Natural killer cell (primary cell): ENCODE measurements at regions not wholly inside any gene's neighbourhood (a gene's known extent, or its start where the extent isn't known, plus 50 kb on each side); places are given as distances from the start of the nearest gene placed in this dataset.

Source experiments
- ATAC-seq, 3 donors: fragments of 150-1000 bp in 2 of 3; fragments of 200-7000 bp in 1 of 3; cut with Tn5 transposase; 1 replicate in 1 of 3; 2 replicates in 2 of 3; pipeline ENCODE4 v1.10.0; 2021; ENCODE audit warnings: mild to moderate bottlenecking in 2 of 3, moderate library complexity in 2 of 3
- DNase-seq, 2 donors: peaks; one replicate each; pipeline versions ENCODE4 v3.0.0 to v3.0.0-alpha.2; 2013 to 2021; ENCODE audit warnings: mixed read lengths in 1 of 2
- H3K27ac ChIP-seq: one replicate; pipeline ENCODE4 v1.5.1; 2013; ENCODE audit warnings: mild to moderate bottlenecking, low read length
- H3K27me3 ChIP-seq: one replicate; pipeline ENCODE4 v1.6.1; 2013; ENCODE audit warnings: low read length; ENCODE audit not compliant: control insufficient read depth, insufficient read depth
- H3K36me3 ChIP-seq: one replicate; pipeline ENCODE4 v1.6.1; 2013; ENCODE audit warnings: low read length; ENCODE audit not compliant: control insufficient read depth, insufficient read depth
- H3K4me1 ChIP-seq: one replicate; pipeline ENCODE4 v1.6.1; 2013; ENCODE audit warnings: low read length; ENCODE audit not compliant: control insufficient read depth, insufficient read depth
- H3K4me3 ChIP-seq: one replicate; pipeline ENCODE4 v1.5.1; 2013; ENCODE audit warnings: low read length
- H3K9me3 ChIP-seq: one replicate; pipeline ENCODE4 v1.6.1; 2013; ENCODE audit warnings: low read length; ENCODE audit not compliant: control insufficient read depth, insufficient read depth
- H3K27ac Mint-ChIP-seq, 2 donors: one replicate each; pipeline ENCODE4 v1.8.0; 2022; ENCODE audit warnings: mild to moderate bottlenecking in 2 of 2, mixed read lengths in 2 of 2, moderate library complexity in 1 of 2
- H3K27me3 Mint-ChIP-seq, 2 donors: one replicate each; pipeline ENCODE4 v1.8.0; 2022; ENCODE audit warnings: low read depth in 2 of 2, mixed read lengths in 2 of 2
- H3K36me3 Mint-ChIP-seq: one replicate; pipeline ENCODE4 v1.8.0; 2022; ENCODE audit warnings: mixed read lengths
- H3K4me1 Mint-ChIP-seq, 2 donors: one replicate each; pipeline ENCODE4 v1.8.0; 2022; ENCODE audit warnings: mixed read lengths in 2 of 2
- H3K4me3 Mint-ChIP-seq: one replicate; pipeline ENCODE4 v1.8.0; 2022; ENCODE audit warnings: mild to moderate bottlenecking, moderate library complexity, mixed read lengths
- H3K9me3 Mint-ChIP-seq, 2 donors: one replicate each; pipeline ENCODE4 v1.8.0; 2022; ENCODE audit warnings: mixed read lengths in 2 of 2
- CTCF ChIP-seq: fragments of 200-600 bp; IDR thresholded peaks from one replicate; pipeline ENCODE4 v1.8.0; 2022; ENCODE audit warnings: antibody characterized with exemption
- WGBS: methylation state at CpG from one replicate; pipeline ENCODE4 v1.1.7; 2013; ENCODE audit warnings: missing lambda C conversion rate; ENCODE audit not compliant: insufficient coverage; 5-methylcytosine and 5-hydroxymethylcytosine counted together
- intact Hi-C: fragments of 100-400 bp; cut with micrococcal nuclease; formaldehyde crosslinking; loops from one replicate; pipeline ENCODE4 v1.14.2; 2022

GRCh38 chr4:162523171-162523570, 359.4 kb upstream of the FSTL5 start:
- Mint-ChIP-seq H3K9me3 (peaks cover 6 to 10% of the 10 kb centered on the region in 2 donors), H3K27me3 (no peaks in the 10 kb centered on the region), H3K27ac (no peak overlapping the region), H3K4me3 (no peak overlapping the region), H3K36me3 (no peaks in the 10 kb centered on the region), H3K4me1 (no peaks in the 10 kb centered on the region)
- WGBS = 92% methylated on average over 4 of the region's 4 CpGs
- no peaks in the 10 kb centered on the region for H3K4me1 ChIP-seq
- TF ChIP-seq CTCF = no peak
- H3K27ac ChIP-seq = no peak overlapping the region
- no peaks in the 10 kb centered on the region for H3K9me3 ChIP-seq
- ATAC-seq (no peak), DNase-seq (no peak)
- H3K27me3 ChIP-seq = no peaks in the 10 kb centered on the region
- no peak overlapping the region for H3K4me3 ChIP-seq
- H3K36me3 ChIP-seq = no peaks in the 10 kb centered on the region
- intact Hi-C loops = no loop called here

GRCh38 chr4:162522724-162523123, 358.9 kb upstream of the FSTL5 start:
- no peaks in the 10 kb centered on the region for H3K36me3 ChIP-seq
- Mint-ChIP-seq H3K27ac (no peak overlapping the region), H3K9me3 (peaks cover 6 to 10% of the 10 kb centered on the region in 2 donors), H3K27me3 (no peaks in the 10 kb centered on the region), H3K4me3 (no peak overlapping the region), H3K4me1 (no peaks in the 10 kb centered on the region), H3K36me3 (no peaks in the 10 kb centered on the region)
- ATAC-seq (no peak), DNase-seq (no peak)
- H3K4me1 ChIP-seq = no peaks in the 10 kb centered on the region
- H3K9me3 ChIP-seq = no peaks in the 10 kb centered on the region
- no peak overlapping the region for H3K4me3 ChIP-seq
- intact Hi-C loops = no loop called here
- H3K27me3 ChIP-seq = no peaks in the 10 kb centered on the region
- TF ChIP-seq CTCF = no peak
- no peak overlapping the region for H3K27ac ChIP-seq
- WGBS = no CpG with 5 or more reads among the region's 1 CpG

GRCh38 chr4:162510937-162511336, 347.1 kb upstream of the FSTL5 start:
- H3K27me3 Mint-ChIP-seq = no peaks in the 10 kb centered on the region
- peaks cover 0 to 2% of the 10 kb centered on the region in 2 donors for H3K9me3 Mint-ChIP-seq
- no peak overlapping the region for H3K27ac ChIP-seq
- no peaks in the 10 kb centered on the region for H3K36me3 Mint-ChIP-seq
- H3K4me3 ChIP-seq = no peak overlapping the region
- WGBS = 96% methylated on average over 3 of the region's 3 CpGs
- intact Hi-C loops = no loop called here
- ATAC-seq (no peak), DNase-seq (no peak)
- TF ChIP-seq CTCF = no peak
- no peak overlapping the region for H3K27ac Mint-ChIP-seq
- no peaks in the 10 kb centered on the region for H3K36me3 ChIP-seq
- H3K27me3 ChIP-seq = no peaks in the 10 kb centered on the region
- H3K4me1 Mint-ChIP-seq = no peaks in the 10 kb centered on the region
- H3K9me3 ChIP-seq = no peaks in the 10 kb centered on the region
- H3K4me3 Mint-ChIP-seq = no peak overlapping the region
- H3K4me1 ChIP-seq = no peaks in the 10 kb centered on the region

- H3K27ac Mint-ChIP-seq = no peak overlapping the region
These were observed 346.3 kb upstream of the FSTL5 start for GRCh38 chr4:162510115-162510514.

More at GRCh38 chr4:162510115-162510514, 346.3 kb upstream of the FSTL5 start:
- no peaks in the 10 kb centered on the region for H3K9me3 ChIP-seq
- no peaks in the 10 kb centered on the region for H3K27me3 ChIP-seq
- TF ChIP-seq CTCF = no peak
- H3K4me3 ChIP-seq = no peak overlapping the region
- WGBS = 76% methylated on average over 2 of the region's 4 CpGs
- H3K4me1 Mint-ChIP-seq = no peaks in the 10 kb centered on the region
- DNase-seq = no peak
- ATAC-seq = no peak
- H3K27ac ChIP-seq = no peak overlapping the region
- H3K27me3 Mint-ChIP-seq = no peaks in the 10 kb centered on the region
- H3K4me3 Mint-ChIP-seq = no peak overlapping the region
- no peaks in the 10 kb centered on the region for H3K36me3 Mint-ChIP-seq
- intact Hi-C loops = no loop called here
- H3K4me1 ChIP-seq = no peaks in the 10 kb centered on the region
- H3K36me3 ChIP-seq = no peaks in the 10 kb centered on the region
- no peaks in the 10 kb centered on the region for H3K9me3 Mint-ChIP-seq
